K562 (cell line): ENCODE measurements at regions not wholly inside any gene's neighbourhood (a gene's known extent, or its start where the extent isn't known, plus 50 kb on each side); places are given as distances from the start of the nearest gene placed in this dataset.

Experiments used
- CTCF ChIP-seq, 3 experiments: IDR thresholded peaks in 2 of 3; conservative IDR thresholded peaks in 1 of 3; 2 replicates each; pipeline ENCODE4 v1.5.1; 2011 to 2012; ENCODE audit warnings: low read length in 3 of 3, mild to moderate bottlenecking in 3 of 3, control low read depth in 2 of 3, improper control_type of control experiment in 1 of 3, inconsistent platforms in 1 of 3, low read depth in 1 of 3, mixed read lengths in 1 of 3, moderate library complexity in 1 of 3; ENCODE audit not compliant: insufficient read depth in 2 of 3
- EP400 ChIP-seq: fragments of 450-650 bp; IDR thresholded peaks from 2 replicates; pipeline ENCODE4 v1.6.1; 2017; ENCODE audit warnings: antibody characterized with exemption, mild to moderate bottlenecking, moderate library complexity
- HSF4 ChIP-seq: fragments of 250-450 bp; sonication (Bioruptor Pico); IDR thresholded peaks from 2 replicates; pipeline ENCODE4 v2.1.2; 2022; ENCODE audit warnings: mild to moderate bottlenecking, moderate library complexity, borderline replicate concordance
- IRF1 ChIP-seq: sonication (generic); formaldehyde crosslinking; IDR thresholded peaks from 2 replicates; pipeline ENCODE4 v1.8.0; 2022; ENCODE audit warnings: missing genetic modification reagents, mild to moderate bottlenecking, borderline replicate concordance
- MAZ ChIP-seq, 2 experiments: fragments of 450-650 bp in 1 of 2; sonication (generic) in 1 of 2; formaldehyde crosslinking; IDR thresholded peaks in 1 of 2; conservative IDR thresholded peaks in 1 of 2; 2 replicates each; pipeline versions ENCODE4 v1.4.0 to v1.5.0; 2020; ENCODE audit warnings: mild to moderate bottlenecking in 1 of 2, missing genetic modification reagents in 1 of 2
- MCM5 ChIP-seq: fragments of 450-650 bp; IDR thresholded peaks from 2 replicates; pipeline ENCODE4 v1.6.1; 2016; ENCODE audit warnings: low read depth
- MEIS2 ChIP-seq: fragments of 450-650 bp; IDR thresholded peaks from 2 replicates; pipeline ENCODE4 v1.6.1; 2014; ENCODE audit warnings: mild to moderate bottlenecking; ENCODE audit not compliant: partially characterized antibody
- RHOXF2B ChIP-seq: fragments of 250-450 bp; sonication (Bioruptor Pico); conservative IDR thresholded peaks from 2 replicates; pipeline ENCODE4 v1.5.1; 2021
- SPI1 ChIP-seq: IDR thresholded peaks from 2 replicates; pipeline ENCODE4 v1.6.1; 2011; ENCODE audit warnings: low read depth, low read length, control low read depth, borderline replicate concordance
- ZEB2 ChIP-seq: fragments of 450-650 bp; IDR thresholded peaks from 2 replicates; pipeline ENCODE4 v1.6.1; 2016
- ZFP36 ChIP-seq: fragments of 150-350 bp; IDR thresholded peaks from 2 replicates; pipeline ENCODE4 v1.6.1; 2018; ENCODE audit warnings: low read length, low read depth; ENCODE audit not compliant: partially characterized antibody
- ZNF316 ChIP-seq: fragments of 450-650 bp; IDR thresholded peaks from 2 replicates; pipeline ENCODE4 v1.6.1; 2016
- TF ChIP-seq, protein P1 (sequence below), 2 experiments: fragments of 450-650 bp; formaldehyde crosslinking in 1 of 2; IDR thresholded peaks; 2 replicates each; pipeline versions ENCODE4 v1.4.0 to v1.6.1; 2014 to 2020; ENCODE audit warnings: mild to moderate bottlenecking in 2 of 2, borderline replicate concordance in 1 of 2, low read depth in 1 of 2
- TF ChIP-seq, protein P2 (sequence below): fragments of 450-650 bp; formaldehyde crosslinking; IDR thresholded peaks from 2 replicates; pipeline ENCODE4 v1.4.0; 2020; ENCODE audit warnings: mild to moderate bottlenecking, moderate library complexity

GRCh38 chr3:197378985-197379718, 80.7 kb upstream of the DLG1 start (continued):
- TF ChIP-seq RHOXF2B (CRISPR knock-in tag) (no peak), IRF1 (CRISPR knock-in tag) (no peak), ZEB2 (0 out of 2 replicates have a peak, but pooled peaks have one; percentile 14), MAZ (CRISPR knock-in tag; conservative IDR thresholded peaks at IDR 0.05 in 1 of 2, IDR thresholded peaks at IDR 0.05 in 1 of 2) (0 out of 4 replicates have a peak, but pooled peaks of 1 of the 2 experiments have one; percentile 21), SPI1 (peak; percentile 46; the same call in 1 of the 2 replicates), CTCF (IDR thresholded peaks at IDR 0.05 in 2 of 3, conservative IDR thresholded peaks at IDR 0.05 in 1 of 3; ENCODE audit: insufficient read depth in 2 of 3, low read depth in 1 of 3, low read length in 3 of 3) (peak; percentile 29 to 42 (median 39); a peak in 4 of 6 replicates), ZFP36 (no peak), MEIS2 (peak; percentile 37), EP400 (0 out of 2 replicates have a peak, but pooled peaks have one; percentile 11), HSF4 (CRISPR knock-in tag) (no peak), MCM5 (no peak), ZNF316 (peak; percentile 4; the same call in 1 of the 2 replicates)
- TF ChIP-seq, protein P1, sequence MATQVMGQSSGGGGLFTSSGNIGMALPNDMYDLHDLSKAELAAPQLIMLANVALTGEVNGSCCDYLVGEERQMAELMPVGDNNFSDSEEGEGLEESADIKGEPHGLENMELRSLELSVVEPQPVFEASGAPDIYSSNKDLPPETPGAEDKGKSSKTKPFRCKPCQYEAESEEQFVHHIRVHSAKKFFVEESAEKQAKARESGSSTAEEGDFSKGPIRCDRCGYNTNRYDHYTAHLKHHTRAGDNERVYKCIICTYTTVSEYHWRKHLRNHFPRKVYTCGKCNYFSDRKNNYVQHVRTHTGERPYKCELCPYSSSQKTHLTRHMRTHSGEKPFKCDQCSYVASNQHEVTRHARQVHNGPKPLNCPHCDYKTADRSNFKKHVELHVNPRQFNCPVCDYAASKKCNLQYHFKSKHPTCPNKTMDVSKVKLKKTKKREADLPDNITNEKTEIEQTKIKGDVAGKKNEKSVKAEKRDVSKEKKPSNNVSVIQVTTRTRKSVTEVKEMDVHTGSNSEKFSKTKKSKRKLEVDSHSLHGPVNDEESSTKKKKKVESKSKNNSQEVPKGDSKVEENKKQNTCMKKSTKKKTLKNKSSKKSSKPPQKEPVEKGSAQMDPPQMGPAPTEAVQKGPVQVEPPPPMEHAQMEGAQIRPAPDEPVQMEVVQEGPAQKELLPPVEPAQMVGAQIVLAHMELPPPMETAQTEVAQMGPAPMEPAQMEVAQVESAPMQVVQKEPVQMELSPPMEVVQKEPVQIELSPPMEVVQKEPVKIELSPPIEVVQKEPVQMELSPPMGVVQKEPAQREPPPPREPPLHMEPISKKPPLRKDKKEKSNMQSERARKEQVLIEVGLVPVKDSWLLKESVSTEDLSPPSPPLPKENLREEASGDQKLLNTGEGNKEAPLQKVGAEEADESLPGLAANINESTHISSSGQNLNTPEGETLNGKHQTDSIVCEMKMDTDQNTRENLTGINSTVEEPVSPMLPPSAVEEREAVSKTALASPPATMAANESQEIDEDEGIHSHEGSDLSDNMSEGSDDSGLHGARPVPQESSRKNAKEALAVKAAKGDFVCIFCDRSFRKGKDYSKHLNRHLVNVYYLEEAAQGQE (IDR thresholded peaks at IDR 0.05; ENCODE audit: borderline replicate concordance): peak; percentile 41; the same call in 1 of the 2 replicates
- TF ChIP-seq, protein P1 (CRISPR knock-in tag; IDR thresholded peaks at IDR 0.05; ENCODE audit: low read depth): no peak
- TF ChIP-seq, protein P2, sequence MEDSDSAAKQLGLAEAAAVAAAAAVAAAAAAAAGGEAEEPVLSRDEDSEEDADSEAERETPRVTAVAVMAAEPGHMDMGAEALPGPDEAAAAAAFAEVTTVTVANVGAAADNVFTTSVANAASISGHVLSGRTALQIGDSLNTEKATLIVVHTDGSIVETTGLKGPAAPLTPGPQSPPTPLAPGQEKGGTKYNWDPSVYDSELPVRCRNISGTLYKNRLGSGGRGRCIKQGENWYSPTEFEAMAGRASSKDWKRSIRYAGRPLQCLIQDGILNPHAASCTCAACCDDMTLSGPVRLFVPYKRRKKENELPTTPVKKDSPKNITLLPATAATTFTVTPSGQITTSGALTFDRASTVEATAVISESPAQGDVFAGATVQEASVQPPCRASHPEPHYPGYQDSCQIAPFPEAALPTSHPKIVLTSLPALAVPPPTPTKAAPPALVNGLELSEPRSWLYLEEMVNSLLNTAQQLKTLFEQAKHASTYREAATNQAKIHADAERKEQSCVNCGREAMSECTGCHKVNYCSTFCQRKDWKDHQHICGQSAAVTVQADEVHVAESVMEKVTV: no peak
